ENCODE measurements at regions not wholly inside any gene's neighbourhood (a gene's known extent, or its start where the extent isn't known, plus 50 kb on each side); places are given as distances from the start of the nearest gene placed in this dataset.

DNA sequence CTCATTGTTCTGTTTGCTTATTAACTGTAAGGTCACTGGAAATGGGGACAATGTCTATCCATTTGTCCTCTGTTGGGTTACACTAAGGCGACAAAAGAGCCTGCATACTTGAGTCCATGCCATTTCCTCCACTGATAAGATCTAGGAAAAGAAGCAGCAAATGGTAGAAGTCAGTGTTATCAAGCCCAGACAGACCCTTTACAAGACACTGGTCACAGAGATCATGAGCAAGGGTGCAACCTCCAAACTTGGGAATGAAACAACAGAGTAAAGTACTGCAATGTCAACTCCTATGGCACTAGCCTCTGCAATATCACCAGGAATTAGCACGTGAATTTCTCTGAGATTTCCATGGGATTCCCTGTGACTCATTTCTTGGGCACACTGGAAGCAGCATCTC lies 126.9 kb downstream of the ID4 start:
- Histone ChIP-seq H4K8ac (ENCODE audit: low read depth in 2 of 2, low read length in 2 of 2) (no peak overlapping the region), H3K56ac (ENCODE audit: extremely low read depth, insufficient read depth, low read length) (no peak overlapping the region), H3K9me3 (ENCODE audit: control insufficient read depth, insufficient read depth, low read length) (peaks cover 11% of the 10 kb centered on the region), H2AK5ac (ENCODE audit: low read depth, low read length) (no peak overlapping the region), H2BK120ac (ENCODE audit: low read depth, low read length) (no peak overlapping the region), H3K4me2 (ENCODE audit: low read depth, low read length) (no peak overlapping the region), H3K27me3 (ENCODE audit: control insufficient read depth, insufficient read depth, low read length) (no peaks in the 10 kb centered on the region), H2BK20ac (ENCODE audit: low read depth, low read length) (no peak overlapping the region), H3K4me3 (ENCODE audit: insufficient read depth, low read depth, low read length) (no peak overlapping the region), H3K9ac (ENCODE audit: low read depth, low read length) (no peak overlapping the region), H4K91ac (ENCODE audit: insufficient read depth, low read depth, low read length) (no peak overlapping the region), H3K14ac (replicated peaks; ENCODE audit: low read depth, low read length) (no peak overlapping the region), H3K79me1 (ENCODE audit: low read depth in 1 of 2, low read length in 2 of 2) (no peaks in the 10 kb centered on the region), H3K18ac (ENCODE audit: low read depth, low read length) (no peak overlapping the region), H3K4ac (ENCODE audit: low read depth, low read length) (no peak overlapping the region), H3K27ac (ENCODE audit: insufficient read depth, low read length) (no peak overlapping the region), H2AK9ac (replicated peaks; ENCODE audit: low read depth, low read length, poor library complexity) (no peak overlapping the region), H3K23ac (ENCODE audit: low read depth, low read length) (no peak overlapping the region), H3K36me3 (ENCODE audit: control insufficient read depth, insufficient read depth, low read length) (no peaks in the 10 kb centered on the region), H2BK15ac (ENCODE audit: low read depth, low read length) (no peak overlapping the region), H3K9me1 (ENCODE audit: insufficient read depth, low read length) (no peaks in the 10 kb centered on the region), H2BK5ac (ENCODE audit: low read depth, low read length, poor library complexity, severe bottlenecking) (no peak overlapping the region), H4K5ac (ENCODE audit: low read depth, low read length) (no peak overlapping the region), H4K20me1 (ENCODE audit: insufficient read depth, low read length) (no peaks in the 10 kb centered on the region), H3K4me1 (ENCODE audit: control insufficient read depth, insufficient read depth, low read length) (no peaks in the 10 kb centered on the region), H2AFZ (replicated peaks; ENCODE audit: low read length, poor library complexity) (no peak overlapping the region)
- ChIA-PET POLR2A (ENCODE audit: unreplicated experiment) (no interaction called here), CTCF (no interaction called here)
- in situ Hi-C loops (cut with MboI; ENCODE audit: low sequenced_read_pairs) (no loop called here), dilution Hi-C loops (cut with HindIII; ENCODE audit: low sequenced_read_pairs, unreplicated experiment) (no loop called here), intact Hi-C loops (cut with micrococcal nuclease) (no loop called here)
- no peak for DNase-seq
- no peak for TF ChIP-seq ELK1 (IDR thresholded peaks at IDR 0.05; ENCODE audit: borderline replicate concordance, low read depth, low read length)
- no peak for ATAC-seq (ENCODE audit: low read depth)
- no CpG with 5 or more reads among the region's 2 CpGs for WGBS, 2 experiments (ENCODE audit: extremely low coverage in 2 of 2, insufficient read length in 1 of 2)
- BruUV-seq (replicated peaks): no TSS peak
